Endothelial cell of hepatic sinusoid (primary cell): ENCODE measurements at regions not wholly inside any gene's neighbourhood (a gene's known extent, or its start where the extent isn't known, plus 50 kb on each side); places are given as distances from the start of the nearest gene placed in this dataset.
"Not testable (repeated sequence)": the region's sequence is repeated elsewhere in the genome, so short reads cannot be mapped to it uniquely, and the experiment has no call there.

Experiments used
- in situ Hi-C: cut with HindIII; loops from 2 replicates; pipeline ENCODE4 v1.10.0; 2017; ENCODE audit warnings: low sequenced_read_pairs

GRCh38 chr4:151558496-151559113, 149.6 kb downstream of the FHIP1A start:
- in situ Hi-C loops: loop anchor here (10.0 kb wide), 1 partner anchor 54 kb away; no protein-coding TSS in a partner anchor

- in situ Hi-C loops: loop anchor here (10.0 kb wide), 1 partner anchor 55 kb away; no protein-coding TSS in a partner anchor
Measured at GRCh38 chr4:151559595-151559994, 150.6 kb downstream of the FHIP1A start.

DNA sequence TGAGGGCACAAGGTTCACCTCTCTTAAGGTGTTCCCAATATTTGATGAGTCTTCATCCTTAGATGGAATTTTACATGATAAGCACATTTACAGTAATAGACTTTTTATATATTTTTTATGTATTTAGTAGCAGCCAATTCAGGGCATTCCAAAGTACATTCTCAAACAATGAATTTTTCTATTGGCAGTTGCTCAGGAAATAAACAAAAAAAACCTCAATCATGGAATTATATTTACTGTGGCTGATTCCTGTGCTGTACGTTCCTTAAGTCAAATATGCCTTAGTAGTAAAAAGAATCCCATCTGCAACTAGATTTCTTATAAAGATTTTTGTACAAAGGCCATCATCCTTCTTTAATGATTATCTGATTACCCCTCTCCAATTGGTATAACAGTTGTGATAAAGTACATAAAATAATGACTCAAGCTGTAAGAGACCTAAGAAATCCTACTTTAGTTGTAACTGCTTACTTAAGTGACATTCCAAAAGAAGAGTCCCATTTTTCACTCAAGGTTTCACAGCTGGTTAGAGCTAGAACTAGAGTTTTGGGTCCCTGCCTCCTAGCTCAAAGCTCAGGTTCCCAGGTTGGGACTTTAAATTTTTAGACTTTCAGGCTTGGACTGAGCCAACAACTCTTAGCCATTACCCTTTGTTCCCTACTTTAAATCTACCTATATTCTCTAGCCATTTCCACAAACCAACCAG, 152.7 kb downstream of the FHIP1A start:
- in situ Hi-C loops: no loop called here

GRCh38 chr4:151563194-151563593, 154.2 kb downstream of the FHIP1A start:
- in situ Hi-C loops: no loop called here

- in situ Hi-C loops: no loop called here
Measured at GRCh38 chr4:151564321-151564720, 155.3 kb downstream of the FHIP1A start.

GRCh38 chr4:151565583-151565982, 156.6 kb downstream of the FHIP1A start:
- in situ Hi-C loops: no loop called here

DNA sequence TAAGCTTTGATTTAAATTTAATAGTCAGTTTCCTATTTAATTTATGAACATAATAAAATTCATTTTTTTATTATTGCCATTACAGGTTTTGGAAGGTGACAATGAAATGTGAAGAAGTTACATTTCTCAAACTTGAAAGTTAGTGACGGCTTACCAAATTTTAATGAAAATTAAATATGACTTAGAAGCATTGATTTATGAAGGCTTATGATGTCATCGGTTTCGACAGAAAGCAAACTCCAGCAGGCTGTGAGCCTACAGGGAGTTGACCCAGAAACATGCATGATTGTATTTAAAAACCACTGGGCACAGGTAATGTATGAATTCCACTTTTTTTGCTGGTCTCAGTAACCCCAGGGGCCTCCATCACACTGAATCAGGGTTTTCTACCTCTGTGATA, 157.1 kb downstream of the FHIP1A start:
- in situ Hi-C loops: no loop called here

DNA sequence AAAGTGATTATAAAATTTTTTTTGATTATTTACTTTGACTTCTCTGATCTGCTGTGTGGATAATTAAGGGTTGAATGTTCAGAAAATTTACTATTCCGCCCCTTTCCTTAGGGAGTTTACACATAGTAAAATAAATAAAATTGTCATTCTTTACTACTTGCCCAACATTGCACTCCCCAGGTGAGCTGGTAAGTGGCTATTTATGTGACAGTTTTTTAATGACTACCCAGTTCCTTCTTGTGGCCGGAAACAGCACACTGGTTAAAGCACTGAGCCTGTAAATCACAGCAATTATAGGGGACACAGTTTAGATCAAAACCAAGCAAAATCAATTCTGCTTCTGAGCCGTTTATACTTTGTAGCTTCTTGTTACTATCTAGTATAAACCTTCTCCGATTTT, 158.1 kb downstream of the FHIP1A start:
- in situ Hi-C loops: no loop called here

DNA sequence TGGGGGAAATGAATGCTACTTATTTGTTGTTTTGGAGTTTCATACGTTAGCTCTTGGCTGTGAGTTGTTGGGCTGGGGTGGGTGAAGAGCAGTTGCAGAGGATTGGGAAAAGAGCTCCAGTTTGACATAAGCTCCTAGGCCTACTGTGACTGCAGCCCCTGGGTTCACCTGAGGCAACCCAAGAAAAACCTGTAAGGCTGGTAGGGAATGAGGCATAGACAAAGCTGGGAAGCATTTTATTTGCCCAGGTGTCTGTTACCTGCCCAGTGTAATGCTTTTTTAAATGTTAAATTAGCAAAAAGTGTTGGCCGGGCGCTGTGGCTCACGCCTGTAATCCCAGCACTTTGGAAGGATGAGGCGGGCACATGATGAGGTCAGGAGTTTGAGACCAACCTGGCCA, 160.0 kb downstream of the FHIP1A start:
- in situ Hi-C loops: no loop called here

GRCh38 chr4:151569650-151570049, 160.7 kb downstream of the FHIP1A start:
- in situ Hi-C loops: no loop called here

DNA sequence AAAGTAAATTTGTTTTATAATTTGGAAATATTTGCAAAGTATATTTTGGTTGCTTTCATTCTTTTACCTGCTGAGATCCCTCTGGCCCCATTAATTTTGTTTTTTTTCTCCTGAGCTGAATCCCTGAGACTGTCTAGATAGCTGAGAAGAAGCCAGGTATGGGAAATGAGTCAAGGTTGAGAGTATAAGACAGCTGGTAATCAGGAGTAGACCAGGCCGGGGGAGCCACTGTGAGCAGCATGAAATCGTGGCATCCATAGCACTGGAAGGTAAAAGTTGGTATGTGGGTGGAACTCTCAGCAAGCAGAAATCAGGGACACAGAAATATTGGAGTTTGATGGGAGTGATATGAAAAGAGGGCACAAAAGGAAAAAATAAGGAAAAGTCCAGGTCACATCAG, 164.5 kb downstream of the FHIP1A start:
- in situ Hi-C loops: no loop called here

- in situ Hi-C loops: no loop called here
Measured at GRCh38 chr4:151573945-151574344, 165.0 kb downstream of the FHIP1A start.

DNA sequence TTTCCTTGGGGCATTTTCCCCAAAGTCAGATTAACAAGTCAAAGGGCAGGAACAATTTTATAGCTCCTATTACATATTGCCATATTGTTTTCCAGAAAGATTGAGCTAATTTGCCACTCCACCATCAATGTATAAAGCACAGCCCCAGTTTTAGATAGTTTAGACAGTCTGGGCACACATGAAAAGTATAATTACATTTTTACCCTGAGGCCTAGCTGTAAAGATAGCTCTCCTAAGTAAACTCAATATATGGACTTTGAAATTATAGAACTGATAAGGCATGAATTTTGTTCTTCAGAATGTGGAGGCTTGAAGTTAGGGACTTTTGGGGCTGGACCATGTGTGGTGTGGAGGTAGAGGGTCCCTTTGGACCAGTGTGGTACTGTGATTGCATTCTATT, 166.0 kb downstream of the FHIP1A start:
- in situ Hi-C loops: no loop called here

DNA sequence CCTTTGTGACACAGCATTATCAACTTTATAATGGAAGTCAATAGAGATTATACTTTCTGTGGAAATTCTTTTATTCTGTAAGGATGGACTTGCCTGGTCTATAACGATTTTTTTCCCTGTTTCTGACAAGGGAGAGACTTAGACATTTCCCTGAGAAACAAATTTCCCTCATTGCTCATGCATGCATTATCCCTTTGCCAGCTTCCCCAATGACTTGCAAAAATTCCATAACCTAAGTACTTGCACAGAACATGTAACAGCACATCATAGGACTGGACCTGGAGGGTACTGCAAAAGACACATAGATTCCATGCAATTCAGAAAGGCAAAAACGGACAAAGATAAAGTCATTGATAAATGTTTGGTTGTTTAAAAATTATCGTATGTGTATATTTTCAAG, 166.7 kb downstream of the FHIP1A start:
- in situ Hi-C loops: no loop called here

- in situ Hi-C loops: no loop called here
Measured at GRCh38 chr4:151576627-151577026, 167.7 kb downstream of the FHIP1A start.

GRCh38 chr4:151581570-151581969, 172.6 kb downstream of the FHIP1A start:
- in situ Hi-C loops: no loop called here

- in situ Hi-C loops: no loop called here
Measured at GRCh38 chr4:151582098-151582497, 173.1 kb downstream of the FHIP1A start.

GRCh38 chr4:151583157-151583914, 174.4 kb downstream of the FHIP1A start:
- in situ Hi-C loops: no loop called here

DNA sequence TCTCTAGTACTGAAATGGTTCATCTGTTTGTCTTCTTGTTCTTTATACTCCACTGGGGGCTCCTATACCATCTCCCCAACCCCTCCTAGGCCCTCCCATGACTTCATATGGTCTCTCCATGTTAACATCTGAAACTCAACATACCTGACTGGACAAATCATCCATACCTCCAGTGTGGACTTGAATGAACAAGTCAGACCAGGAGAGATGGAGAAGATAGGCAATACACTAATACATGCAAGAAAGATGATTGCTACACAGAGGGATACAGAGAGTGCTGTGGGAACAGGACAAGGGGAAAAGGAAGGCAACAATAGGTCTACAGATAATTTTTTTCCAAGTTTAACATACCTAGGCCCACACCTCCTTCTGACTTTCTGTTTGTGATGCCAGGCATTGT, 175.1 kb downstream of the FHIP1A start:
- in situ Hi-C loops: no loop called here

DNA sequence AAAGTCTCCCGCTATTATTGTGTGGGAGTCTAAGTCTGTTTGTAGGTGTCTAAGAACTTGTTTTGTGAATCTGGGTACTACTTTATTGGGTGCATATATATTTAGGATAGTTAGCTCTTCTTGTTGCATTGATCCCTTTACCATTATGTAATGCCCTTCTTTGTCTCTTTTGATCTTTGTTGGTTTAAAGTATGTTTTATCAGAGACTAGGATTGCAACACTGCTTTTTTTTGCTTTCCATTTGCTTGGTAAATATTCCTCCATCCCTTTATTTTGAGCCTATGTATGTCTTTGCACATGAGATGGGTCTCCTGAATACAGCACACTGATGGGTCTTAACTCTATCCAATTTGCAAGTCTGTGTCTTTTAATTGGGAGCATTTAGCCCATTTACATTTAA, 165.2 kb downstream of the GATB start:
- in situ Hi-C loops: not testable (repeated sequence)

DNA sequence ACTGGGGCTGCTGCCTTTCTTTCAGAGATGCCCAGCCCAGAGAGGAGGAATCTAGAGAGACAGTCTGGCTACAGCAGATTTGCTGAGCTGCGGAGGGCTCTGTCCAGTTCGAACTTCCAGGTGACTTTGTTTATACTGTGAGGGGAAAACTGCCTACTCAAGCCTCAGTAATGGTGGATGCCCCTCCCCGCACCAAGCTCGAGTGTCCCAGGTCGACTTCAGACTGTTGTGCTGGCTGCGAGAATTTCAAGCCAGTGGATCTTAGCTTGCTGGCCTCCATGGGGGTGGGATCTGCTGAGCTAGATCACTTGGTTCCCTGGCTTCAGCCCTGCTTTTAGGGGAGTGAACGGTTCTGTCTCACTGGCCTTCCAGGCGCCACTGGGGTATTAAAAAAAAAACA, 163.1 kb downstream of the GATB start:
- in situ Hi-C loops: not testable (repeated sequence)

DNA sequence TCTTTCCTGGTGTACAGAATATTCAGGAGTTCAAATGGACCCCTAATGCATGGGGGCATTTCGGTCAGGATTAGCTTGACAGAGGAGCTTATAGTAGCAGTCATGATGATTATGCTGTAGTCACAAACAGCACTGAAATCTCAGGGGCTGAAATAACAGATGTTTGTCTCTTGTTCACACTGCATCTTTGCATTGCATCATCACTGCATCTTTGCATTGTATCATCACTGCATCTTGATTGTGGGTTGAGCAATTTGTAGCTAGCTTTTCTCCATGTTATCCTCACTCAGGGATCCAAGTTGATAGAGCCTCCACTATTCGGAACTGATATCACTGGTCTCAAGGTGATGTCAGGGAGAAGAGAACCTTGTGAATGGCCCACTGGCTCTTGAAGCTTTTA, 160.9 kb downstream of the GATB start:
- in situ Hi-C loops: no loop called here
